ENCODE measurements at regions not wholly inside any gene's neighbourhood (a gene's known extent, or its start where the extent isn't known, plus 50 kb on each side); places are given as distances from the start of the nearest gene placed in this dataset.

GRCh38 chr2:15840148-15840547 lies 100.2 kb upstream of the MYCN start:
- no peak for TF ChIP-seq CTCF (IDR thresholded peaks at IDR 0.05; ENCODE audit: insufficient read depth, low read depth, low read length)
- TF ChIP-seq EZH2 (IDR thresholded peaks at IDR 0.05; ENCODE audit: insufficient read depth, low read length): no peak

Measured in astrocyte (in vitro differentiated cells and primary cell).